GM12873 (cell line): ENCODE measurements at regions not wholly inside any gene's neighbourhood (a gene's known extent, or its start where the extent isn't known, plus 50 kb on each side); places are given as distances from the start of the nearest gene placed in this dataset.

ENCODE experiments used
- TF ChIP-seq, protein P1 (sequence below): IDR thresholded peaks from 2 replicates; pipeline ENCODE4 v1.5.1; 2012; ENCODE audit warnings: low read depth, mild to moderate bottlenecking, moderate library complexity, low read length, control low read depth; ENCODE audit not compliant: insufficient read depth; ENCODE audit errors: missing control alignments

DNA sequence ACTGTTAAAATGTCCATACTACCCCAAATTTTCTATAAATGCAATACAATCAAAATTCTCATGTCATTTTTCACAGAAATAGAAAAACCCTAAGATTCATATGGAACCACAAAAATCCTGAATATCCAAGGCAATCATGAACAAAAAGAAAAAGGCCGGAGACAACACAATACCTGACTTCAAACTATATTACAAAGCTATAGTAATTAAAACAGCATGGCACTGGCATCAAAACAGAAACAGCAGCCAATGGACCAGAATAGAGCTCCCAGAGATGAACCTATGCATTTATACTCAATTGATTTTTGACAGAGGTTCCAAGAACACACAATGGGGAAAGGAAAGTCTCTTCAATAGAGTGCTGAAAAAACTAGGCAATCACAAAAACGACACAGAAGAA, 128.8 kb downstream of the SDHAF3 start:
- TF ChIP-seq, protein P1, sequence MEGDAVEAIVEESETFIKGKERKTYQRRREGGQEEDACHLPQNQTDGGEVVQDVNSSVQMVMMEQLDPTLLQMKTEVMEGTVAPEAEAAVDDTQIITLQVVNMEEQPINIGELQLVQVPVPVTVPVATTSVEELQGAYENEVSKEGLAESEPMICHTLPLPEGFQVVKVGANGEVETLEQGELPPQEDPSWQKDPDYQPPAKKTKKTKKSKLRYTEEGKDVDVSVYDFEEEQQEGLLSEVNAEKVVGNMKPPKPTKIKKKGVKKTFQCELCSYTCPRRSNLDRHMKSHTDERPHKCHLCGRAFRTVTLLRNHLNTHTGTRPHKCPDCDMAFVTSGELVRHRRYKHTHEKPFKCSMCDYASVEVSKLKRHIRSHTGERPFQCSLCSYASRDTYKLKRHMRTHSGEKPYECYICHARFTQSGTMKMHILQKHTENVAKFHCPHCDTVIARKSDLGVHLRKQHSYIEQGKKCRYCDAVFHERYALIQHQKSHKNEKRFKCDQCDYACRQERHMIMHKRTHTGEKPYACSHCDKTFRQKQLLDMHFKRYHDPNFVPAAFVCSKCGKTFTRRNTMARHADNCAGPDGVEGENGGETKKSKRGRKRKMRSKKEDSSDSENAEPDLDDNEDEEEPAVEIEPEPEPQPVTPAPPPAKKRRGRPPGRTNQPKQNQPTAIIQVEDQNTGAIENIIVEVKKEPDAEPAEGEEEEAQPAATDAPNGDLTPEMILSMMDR: no peak

DNA sequence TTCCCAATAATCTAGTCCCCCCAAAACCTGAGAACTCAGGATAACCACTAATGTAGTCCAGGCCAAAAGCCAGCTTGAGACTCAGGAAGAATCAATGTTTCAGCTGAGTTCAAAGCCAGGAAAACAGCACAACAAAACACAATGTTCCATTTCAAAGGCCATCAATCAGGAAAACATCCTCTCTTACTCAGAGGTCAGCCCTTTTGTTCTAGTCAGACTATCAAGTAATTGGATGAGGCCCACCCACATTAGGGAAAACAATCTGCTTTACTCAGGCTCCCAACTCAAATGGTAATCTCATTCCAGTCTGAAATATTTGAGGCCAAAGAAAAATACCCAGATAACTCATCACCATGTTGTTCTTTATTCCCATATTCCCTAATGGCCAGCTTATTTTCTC, 152.2 kb downstream of the SDHAF3 start:
- TF ChIP-seq, protein P1: no peak

DNA sequence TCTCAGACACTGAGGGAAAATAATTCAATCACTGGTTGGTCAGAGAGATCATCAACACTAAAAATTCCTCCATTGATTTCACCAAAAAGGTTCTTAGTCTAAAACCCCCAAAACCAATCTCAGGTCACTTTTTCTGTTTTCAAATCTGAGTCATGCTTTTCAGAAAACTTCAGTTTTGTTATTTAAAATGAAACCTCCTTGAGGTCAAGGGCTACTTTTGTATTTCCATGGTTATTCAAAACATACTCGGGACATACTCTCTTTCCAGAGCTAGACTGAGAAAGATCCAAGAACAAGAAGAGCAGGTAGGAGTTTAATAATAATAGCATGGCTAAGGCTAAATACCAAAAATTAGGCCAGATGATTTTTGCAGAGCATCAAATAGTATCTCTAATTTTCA, 152.8 kb downstream of the SDHAF3 start:
- TF ChIP-seq, protein P1: no peak

DNA sequence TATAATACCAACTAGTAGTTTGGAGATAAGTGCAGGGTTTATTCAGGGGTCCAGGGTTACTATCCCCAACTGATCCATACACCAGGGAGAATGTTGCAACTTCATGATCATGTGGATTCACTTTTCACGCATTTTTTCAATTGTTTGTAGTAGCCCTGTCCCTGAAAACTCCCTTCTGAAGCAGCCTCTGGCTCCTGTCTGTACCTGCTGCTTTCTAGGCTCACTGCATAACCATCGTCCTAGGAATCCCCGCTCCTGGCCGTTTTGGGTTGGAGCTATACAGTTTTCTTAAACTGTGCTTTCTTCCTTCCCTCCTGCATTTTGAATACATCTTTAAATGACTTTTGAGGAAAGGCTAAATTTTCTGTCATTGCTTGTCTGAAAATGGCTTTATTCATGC, 154.1 kb downstream of the SDHAF3 start:
- TF ChIP-seq, protein P1: no peak

DNA sequence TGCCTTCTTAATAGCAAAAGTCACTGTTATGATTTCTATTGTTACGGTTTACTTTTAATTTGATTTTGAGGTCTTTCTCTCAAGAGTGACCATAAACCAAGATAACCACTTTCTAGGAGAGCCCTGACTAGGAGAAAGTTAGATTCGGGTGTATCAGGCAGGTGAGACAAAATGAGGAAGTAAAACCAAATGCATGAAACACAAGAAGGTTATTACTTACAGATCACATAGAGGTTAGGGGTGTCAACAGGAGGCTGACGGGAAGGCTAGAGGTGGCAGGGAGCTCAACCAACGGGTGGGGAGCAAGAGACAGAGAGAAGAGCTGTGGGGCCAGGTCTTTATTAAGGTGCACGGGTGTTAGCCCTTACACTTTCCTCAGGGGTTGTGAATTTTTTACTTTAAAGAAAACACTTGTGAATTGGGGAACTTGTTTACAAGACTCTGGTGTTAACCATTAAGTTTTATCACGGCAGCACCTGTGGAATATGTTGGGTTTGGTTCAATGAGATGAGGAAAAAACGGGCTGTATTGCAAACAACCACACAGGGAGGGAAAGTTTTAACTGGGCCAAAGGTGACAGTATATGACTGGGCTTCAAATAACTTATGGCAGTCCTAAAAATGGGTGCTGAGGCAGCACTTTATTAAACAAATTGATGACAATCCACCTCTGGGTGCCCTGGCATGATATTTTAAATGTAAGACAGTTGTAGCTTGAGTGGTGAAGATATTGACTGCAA, 154.9 kb downstream of the SDHAF3 start:
- TF ChIP-seq, protein P1: no peak

DNA sequence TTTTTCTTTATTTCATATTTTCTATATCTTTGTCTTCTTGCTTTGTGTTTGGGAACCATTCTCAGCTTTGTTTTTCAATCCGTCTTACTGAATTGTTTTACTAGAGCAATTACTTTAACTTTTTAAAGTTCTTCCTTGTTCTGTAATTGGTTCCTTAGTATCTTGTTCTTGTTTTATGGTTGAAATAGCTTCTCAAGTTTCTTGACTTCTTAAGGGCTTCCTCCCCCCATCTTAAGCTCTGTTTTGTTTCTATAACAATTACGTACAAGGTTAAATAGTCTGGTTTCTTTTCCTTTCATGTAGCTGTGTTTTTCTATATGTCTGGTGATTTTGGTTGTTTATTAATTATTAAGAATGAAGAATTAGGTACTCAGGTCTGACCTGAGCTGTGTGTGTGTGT, 158.0 kb downstream of the SDHAF3 start:
- TF ChIP-seq, protein P1: no peak

DNA sequence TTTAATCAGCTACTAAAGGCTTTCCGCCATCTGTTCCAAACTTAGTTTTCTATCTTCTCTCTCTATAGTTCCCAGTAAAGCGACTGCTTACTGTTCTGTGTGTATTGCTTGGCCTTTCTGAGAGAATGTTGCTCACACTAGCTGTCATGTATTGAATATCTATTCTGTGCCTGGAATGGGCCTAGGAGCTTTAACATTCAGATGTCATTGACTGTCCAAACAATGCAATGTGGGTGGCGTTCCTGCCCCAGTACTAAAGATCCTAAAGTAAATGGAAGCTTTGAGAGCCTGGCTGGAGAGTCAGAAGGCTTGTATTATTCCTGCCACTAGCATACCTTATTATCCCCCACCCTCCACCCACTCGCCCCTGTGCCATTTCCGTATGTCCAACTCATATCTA, 163.5 kb downstream of the SDHAF3 start:
- TF ChIP-seq, protein P1: no peak

DNA sequence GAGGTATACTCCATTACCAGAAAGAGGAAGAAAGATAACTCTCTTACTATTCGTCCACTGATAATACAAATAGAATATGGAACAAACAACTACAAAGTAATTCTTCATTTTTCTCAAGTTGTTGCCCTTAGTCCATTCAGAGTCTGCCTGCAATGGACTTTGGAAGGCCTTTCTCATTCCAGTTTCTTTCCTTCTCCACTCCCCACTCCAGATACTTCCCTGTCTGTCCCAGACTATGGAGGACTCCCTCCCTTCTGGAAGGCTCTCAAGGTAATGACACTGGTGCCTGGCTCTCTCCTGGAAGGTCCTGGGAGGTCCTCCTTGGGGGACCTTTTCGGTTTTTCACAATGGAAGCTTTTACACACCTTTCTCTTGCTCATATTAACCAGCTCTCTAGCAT, 167.8 kb downstream of the SDHAF3 start:
- TF ChIP-seq, protein P1: no peak
